GM12875 (cell line): ENCODE measurements at regions not wholly inside any gene's neighbourhood (a gene's known extent, or its start where the extent isn't known, plus 50 kb on each side); places are given as distances from the start of the nearest gene placed in this dataset.

Source experiments
- H3K4me3 ChIP-seq: one replicate; pipeline ENCODE4 v1.5.1; 2011; ENCODE audit warnings: low read depth, low read length, control low read depth
- TF ChIP-seq, protein P1 (sequence below): IDR thresholded peaks from 2 replicates; pipeline ENCODE4 v1.5.1; 2011; ENCODE audit warnings: low read depth, mild to moderate bottlenecking, control low read depth, inconsistent platforms, low read length, moderate library complexity, borderline replicate concordance; ENCODE audit not compliant: insufficient read depth

DNA sequence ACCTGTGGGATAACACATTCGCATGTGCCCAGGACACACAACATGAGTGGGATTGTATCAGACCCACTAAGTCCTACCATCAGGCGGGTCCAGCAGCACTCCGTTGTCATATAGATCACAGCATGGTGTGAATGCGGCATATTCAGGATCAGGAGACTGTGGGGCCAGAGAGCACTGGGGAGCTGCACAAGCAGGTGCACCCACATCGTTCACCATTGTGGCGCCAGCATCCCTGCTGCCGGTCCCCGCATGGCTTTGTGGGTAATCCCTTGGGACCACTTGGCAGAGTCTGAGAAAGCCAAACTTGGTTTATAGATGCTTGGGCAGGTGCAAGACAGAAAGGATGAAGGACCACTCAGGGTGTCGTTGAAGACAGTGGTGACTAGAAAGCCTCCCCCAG is 201.6 kb upstream of the B3GAT1 start:
- no peak overlapping the region for H3K4me3 ChIP-seq
- TF ChIP-seq, protein P1, sequence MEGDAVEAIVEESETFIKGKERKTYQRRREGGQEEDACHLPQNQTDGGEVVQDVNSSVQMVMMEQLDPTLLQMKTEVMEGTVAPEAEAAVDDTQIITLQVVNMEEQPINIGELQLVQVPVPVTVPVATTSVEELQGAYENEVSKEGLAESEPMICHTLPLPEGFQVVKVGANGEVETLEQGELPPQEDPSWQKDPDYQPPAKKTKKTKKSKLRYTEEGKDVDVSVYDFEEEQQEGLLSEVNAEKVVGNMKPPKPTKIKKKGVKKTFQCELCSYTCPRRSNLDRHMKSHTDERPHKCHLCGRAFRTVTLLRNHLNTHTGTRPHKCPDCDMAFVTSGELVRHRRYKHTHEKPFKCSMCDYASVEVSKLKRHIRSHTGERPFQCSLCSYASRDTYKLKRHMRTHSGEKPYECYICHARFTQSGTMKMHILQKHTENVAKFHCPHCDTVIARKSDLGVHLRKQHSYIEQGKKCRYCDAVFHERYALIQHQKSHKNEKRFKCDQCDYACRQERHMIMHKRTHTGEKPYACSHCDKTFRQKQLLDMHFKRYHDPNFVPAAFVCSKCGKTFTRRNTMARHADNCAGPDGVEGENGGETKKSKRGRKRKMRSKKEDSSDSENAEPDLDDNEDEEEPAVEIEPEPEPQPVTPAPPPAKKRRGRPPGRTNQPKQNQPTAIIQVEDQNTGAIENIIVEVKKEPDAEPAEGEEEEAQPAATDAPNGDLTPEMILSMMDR: no peak

DNA sequence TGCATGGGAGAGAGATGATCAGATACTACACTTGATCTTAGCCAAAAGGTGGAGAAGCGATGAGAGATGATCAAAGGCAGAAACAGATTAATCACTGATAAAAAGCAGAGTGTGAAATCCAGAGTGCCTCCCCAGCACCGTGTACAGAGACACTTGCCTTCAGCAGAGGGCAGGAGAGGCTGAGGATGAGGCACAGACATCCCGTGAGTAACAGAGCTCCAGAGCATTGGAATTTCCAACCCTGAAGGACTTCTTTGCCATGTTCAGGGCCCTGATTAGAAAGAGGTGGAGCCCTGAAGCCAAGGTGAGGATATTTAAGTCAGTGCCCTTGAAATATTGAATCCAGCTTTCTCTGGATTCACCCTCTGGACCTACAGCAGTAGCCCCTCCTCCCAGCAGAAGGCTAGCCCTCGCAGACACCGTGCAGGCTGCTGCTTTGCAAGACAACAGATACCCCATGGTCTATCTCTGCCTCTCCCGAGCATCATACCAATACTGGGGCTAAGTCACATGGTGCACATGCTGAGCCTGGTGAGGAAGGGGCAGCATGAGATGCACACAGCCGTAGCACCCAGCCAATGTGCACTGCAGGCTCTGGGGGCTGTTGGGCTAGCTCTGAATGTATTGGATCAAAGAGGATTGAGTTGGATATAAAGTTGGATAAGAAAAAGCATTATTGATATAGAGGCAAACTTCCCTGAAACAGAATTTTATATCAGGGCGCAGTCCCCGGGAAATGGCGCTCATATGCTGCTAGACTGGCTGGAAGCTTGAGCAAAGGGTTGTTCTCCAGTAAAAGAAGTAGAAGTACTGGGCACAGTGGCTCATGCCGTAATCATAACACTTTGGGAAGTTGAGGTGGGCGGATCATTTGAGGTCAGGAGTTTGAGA is 200.3 kb upstream of the B3GAT1 start:
- TF ChIP-seq, protein P1: no peak
- no peak overlapping the region for H3K4me3 ChIP-seq

DNA sequence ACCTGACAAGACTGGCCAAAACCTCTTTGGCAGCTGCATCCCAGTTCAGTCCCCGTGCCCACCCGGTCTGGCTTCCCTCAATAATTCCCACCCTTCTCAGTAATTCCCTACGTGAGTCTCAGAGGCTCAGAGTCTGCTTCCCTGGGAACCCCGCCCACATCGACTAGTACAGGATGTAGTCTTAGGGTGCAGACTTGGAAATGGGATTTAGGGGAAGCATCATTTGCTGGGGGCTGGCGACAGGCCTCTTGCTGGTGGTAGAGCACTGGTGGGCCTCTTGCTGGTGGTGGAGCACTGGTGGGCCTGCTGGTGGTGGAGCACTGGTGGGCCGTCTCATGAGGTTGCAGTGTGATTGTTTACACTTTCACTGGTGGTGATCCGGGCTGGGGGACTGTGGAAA is 199.5 kb upstream of the B3GAT1 start:
- TF ChIP-seq, protein P1: no peak
- H3K4me3 ChIP-seq: no peak overlapping the region

DNA sequence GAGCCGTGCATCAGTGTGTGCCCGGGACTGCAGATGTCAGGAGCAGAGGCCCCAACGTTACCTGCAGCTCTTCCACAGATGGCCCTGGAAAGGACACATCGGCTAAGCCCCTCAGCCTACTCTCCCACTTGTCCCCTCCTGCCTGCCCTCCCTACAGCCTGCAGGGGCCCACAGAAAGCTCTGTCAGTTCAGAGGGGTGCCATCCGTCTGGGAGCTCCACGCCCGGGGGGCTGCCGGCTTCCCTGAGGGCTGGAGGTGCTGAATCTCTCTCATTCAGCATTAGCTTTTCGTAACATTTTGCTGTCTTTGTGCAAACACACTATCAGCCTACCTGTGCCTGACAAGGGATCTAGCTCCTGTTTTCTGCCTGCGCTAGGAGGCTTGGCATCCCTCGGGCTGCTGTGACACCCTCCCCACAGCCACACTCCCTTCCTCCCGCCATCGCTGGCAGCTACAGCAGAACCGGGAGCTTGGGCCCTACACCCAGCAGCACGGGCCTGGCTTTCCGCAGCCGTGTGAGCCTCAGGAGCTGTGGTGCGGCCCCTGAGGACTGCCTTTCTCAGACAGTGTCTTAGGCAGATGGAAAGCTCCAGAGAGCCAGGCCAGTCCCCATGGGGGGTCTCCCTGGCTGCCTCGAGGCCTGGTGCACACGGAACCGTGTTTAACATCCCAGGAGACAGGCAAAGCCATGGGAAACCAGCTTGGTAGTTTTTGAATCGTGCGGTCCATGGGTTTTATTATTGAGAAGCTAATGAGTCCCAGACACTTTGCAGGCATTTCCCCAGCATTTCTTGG is 198.3 kb upstream of the B3GAT1 start:
- TF ChIP-seq, protein P1: no peak
- no peak overlapping the region for H3K4me3 ChIP-seq

DNA sequence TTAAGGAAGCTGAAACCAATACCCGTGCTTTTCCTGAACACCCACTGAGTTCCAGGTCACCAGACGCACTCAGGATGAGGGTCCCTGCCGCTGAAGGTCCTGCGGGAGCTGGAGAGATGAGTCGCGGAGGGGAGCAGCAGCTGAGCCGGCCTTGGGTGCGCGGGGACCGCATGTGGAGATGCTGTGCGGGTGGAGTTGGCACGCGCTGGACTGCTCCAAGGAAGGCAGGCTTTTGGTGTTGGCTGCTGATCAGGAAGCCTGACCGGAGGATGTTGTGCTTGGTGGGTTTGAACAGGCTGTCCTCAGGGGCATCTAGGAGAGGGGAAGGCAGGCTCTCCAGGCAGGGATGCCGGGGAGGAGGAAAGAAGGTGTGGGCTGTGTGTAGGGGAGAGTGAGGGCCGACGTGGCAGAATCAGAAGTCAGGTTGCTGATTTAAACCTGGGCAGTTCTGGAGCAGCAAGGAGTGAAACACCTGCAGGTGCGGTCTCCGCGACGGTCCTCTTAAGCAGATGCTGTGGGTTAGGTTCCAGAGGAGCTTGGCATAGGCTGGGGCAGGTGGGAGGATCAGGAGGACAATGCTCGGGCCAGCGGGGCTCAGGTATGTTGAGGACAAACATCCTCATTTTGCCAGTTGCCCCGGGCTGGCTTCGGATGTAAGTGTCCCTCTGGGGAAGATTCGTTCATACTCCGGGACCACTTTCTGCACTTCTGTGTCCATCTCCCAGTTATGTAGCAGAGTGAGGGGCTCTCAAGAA is 197.5 kb upstream of the B3GAT1 start:
- TF ChIP-seq, protein P1: no peak
- no peak overlapping the region for H3K4me3 ChIP-seq

DNA sequence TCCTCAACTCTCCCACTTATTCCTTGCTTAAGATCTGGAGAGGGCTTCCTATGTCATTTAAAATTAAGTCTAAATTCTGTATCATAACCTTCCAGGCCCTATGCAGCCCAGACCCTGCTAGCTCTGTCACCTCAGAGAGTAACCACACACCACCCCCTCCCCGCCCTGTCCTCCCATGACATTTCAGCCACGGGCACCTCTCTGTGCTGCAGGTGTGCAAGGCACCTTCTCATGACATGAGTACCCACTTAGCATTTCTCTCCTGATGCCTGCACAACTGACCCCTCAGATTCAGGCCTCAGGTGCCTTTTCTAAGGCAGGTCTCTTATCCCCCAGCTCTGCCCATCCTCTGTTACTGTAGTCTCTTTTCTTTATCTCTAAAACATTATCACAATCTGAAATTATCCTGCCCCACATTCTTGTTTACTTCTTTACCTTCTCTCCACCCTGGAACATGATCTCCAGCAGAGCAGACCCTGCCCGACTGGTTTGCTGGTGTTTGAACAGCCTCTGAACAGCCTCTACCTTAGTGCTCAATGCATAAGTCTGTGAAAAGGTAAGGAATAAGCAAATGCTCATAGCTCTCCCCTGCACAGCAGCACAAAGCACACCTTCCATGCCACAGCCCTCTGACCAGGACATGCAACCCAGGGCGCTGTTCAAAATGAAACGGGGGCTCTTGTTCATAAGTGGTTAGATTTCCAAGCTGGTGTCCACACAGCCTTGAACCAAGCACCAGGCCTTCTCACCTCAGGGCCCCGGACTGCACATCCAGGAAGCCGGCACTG is 196.1 kb upstream of the B3GAT1 start:
- TF ChIP-seq, protein P1: no peak
- H3K4me3 ChIP-seq: no peak overlapping the region
